ENCODE measurements at regions not wholly inside any gene's neighbourhood (a gene's known extent, or its start where the extent isn't known, plus 50 kb on each side); places are given as distances from the start of the nearest gene placed in this dataset.

DNA sequence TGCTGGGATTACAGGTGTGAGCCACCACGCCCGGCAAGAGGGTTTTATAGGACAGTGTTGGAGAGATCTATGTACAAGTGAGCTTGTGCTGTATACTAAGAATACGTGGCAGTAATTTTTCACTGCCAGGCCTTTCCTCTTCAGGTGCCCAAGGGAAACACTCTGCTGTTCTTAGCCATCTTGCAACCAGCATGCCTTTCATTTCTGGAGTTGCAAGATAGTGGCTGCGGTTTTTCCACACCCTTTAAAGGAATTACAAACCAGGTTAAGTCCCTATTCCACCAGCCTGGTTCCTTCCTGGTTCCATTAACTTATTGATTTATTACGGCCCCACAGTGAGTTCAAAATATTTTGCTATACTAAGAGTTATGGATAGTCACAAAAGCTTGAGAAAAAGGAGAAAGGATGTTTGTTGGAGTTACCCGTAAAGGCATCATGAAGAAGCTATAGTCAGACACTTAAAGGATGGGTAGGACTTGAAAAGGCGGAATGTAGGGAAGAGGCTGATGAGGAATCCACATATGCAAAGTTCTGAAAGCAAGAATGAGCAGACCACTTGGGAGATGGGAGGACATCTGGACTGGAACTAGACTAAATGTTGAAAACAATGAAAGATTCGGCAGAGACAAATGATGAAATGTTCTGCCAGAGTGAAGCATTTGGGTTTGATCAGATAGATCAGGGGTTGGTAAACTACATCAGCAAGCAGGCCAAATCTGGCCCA lies 61.4 kb upstream of the ASIP start:
- Histone ChIP-seq H3K27ac (replicated peaks; ENCODE audit: low read length) (no peak overlapping the region), H2BK12ac (ENCODE audit: low read length) (no peak overlapping the region), H3K14ac (ENCODE audit: low read length) (no peak overlapping the region), H2BK5ac (ENCODE audit: low read length) (no peak overlapping the region), H3K4me1 (ENCODE audit: control insufficient read depth in 2 of 2, insufficient read depth in 1 of 2, low read depth in 1 of 2, low read length in 2 of 2) (peaks cover 0 to 2% of the 10 kb centered on the region in 2 donors), H3K4ac (ENCODE audit: low read length) (no peak overlapping the region), H3K18ac (ENCODE audit: low read length) (no peak overlapping the region), H2AK5ac (ENCODE audit: low read depth, low read length) (no peak overlapping the region), H3K4me2 (ENCODE audit: insufficient read depth, low read length, poor library complexity, severe bottlenecking) (no peak overlapping the region), H3K9ac (ENCODE audit: low read depth, low read length, poor library complexity) (no peak overlapping the region), H4K91ac (ENCODE audit: low read depth, low read length, poor library complexity) (no peak overlapping the region), H3K9me3 (replicated peaks in 1 of 2; ENCODE audit: control insufficient read depth in 2 of 2, insufficient read depth in 1 of 2, low read depth in 1 of 2, low read length in 2 of 2) (no peaks in the 10 kb centered on the region), H2BK15ac (ENCODE audit: low read length) (no peak overlapping the region), H2AFZ (ENCODE audit: low read length) (no peak overlapping the region), H3K23ac (ENCODE audit: low read depth, low read length, poor library complexity) (no peak overlapping the region), H3K36me3 (replicated peaks in 1 of 2; ENCODE audit: control insufficient read depth in 2 of 2, insufficient read depth in 2 of 2, low read length in 2 of 2) (no peaks in the 10 kb centered on the region), H3K4me3 (ENCODE audit: low read length in 2 of 2) (no peak overlapping the region), H3K27me3 (ENCODE audit: control insufficient read depth in 3 of 3, insufficient read depth in 3 of 3, low read depth in 1 of 3, low read length in 3 of 3) (peaks cover 0 to 9% (median 0%) of the 10 kb centered on the region in 3 experiments), H4K8ac (ENCODE audit: low read depth, low read length) (no peak overlapping the region), H2BK120ac (ENCODE audit: low read depth, low read length) (no peak overlapping the region), H3K79me1 (ENCODE audit: low read depth, low read length) (no peaks in the 10 kb centered on the region)
- DNase-seq (ENCODE audit: low spot score): no peak
- no CpG with 5 or more reads among the region's 8 CpGs for WGBS, 2 donors (ENCODE audit: extremely low coverage in 2 of 2, insufficient read length in 2 of 2, insufficient replicate concordance in 1 of 2)

DNA sequence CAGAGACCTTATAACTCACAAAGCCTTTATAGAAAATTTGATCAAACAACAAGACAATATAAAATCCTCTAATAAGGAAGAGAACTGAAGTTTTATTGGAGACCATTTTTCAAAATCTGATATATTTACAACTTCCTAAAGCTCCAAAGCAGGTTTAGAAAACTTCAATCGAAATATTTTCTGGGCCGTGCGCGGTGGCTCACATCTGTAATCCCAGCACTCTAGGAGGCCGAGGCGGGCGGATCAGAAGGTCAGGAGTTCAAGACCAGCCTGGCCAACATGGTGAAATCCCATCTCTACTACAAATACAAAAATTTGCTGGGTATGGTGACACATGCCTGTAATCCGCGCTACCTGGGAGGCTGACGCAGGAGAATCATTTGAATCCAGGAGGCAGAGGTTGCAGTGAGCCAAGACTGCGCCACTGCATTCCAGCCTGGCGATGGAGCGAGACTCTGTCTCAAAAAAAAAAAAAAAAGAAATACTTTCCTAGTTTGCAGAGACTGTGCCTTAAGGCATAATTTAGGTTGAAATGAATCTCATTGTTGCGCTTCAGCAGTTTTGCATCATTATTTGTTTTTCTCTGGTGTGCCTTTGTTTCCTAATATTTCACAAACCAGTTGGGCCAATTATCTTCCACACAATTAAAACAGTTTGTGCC lies 60.6 kb upstream of the ASIP start:
- WGBS, 2 donors (ENCODE audit: extremely low coverage in 2 of 2, insufficient read length in 2 of 2, insufficient replicate concordance in 1 of 2): no CpG with 5 or more reads among the region's 14 CpGs
- no peak overlapping the region for H2BK5ac ChIP-seq (ENCODE audit: low read length)
- no peak overlapping the region for H3K4me2 ChIP-seq (ENCODE audit: insufficient read depth, low read length, poor library complexity, severe bottlenecking)
- H3K18ac ChIP-seq (ENCODE audit: low read length): no peak overlapping the region
- H2BK12ac ChIP-seq (ENCODE audit: low read length): no peak overlapping the region
- H3K4me1 ChIP-seq (ENCODE audit: control insufficient read depth in 2 of 2, insufficient read depth in 1 of 2, low read depth in 1 of 2, low read length in 2 of 2): no peaks in the 10 kb centered on the region
- H4K8ac ChIP-seq (ENCODE audit: low read depth, low read length): no peak overlapping the region
- no peaks in the 10 kb centered on the region for H3K79me1 ChIP-seq (ENCODE audit: low read depth, low read length)
- no peaks in the 10 kb centered on the region for H3K9me3 ChIP-seq (replicated peaks in 1 of 2; ENCODE audit: control insufficient read depth in 2 of 2, insufficient read depth in 1 of 2, low read depth in 1 of 2, low read length in 2 of 2)
- H4K91ac ChIP-seq (ENCODE audit: low read depth, low read length, poor library complexity): no peak overlapping the region
- H2BK15ac ChIP-seq (ENCODE audit: low read length): no peak overlapping the region
- no peak overlapping the region for H3K4me3 ChIP-seq (ENCODE audit: low read length in 2 of 2)
- H2AK5ac ChIP-seq (ENCODE audit: low read depth, low read length): no peak overlapping the region
- peaks cover 0 to 7% (median 0%) of the 10 kb centered on the region in 3 experiments for H3K27me3 ChIP-seq (ENCODE audit: control insufficient read depth in 3 of 3, insufficient read depth in 3 of 3, low read depth in 1 of 3, low read length in 3 of 3)
- H3K27ac ChIP-seq (replicated peaks; ENCODE audit: low read length): no peak overlapping the region
- H2BK120ac ChIP-seq (ENCODE audit: low read depth, low read length): no peak overlapping the region
- no peak overlapping the region for H2AFZ ChIP-seq (ENCODE audit: low read length)
- no peak overlapping the region for H3K4ac ChIP-seq (ENCODE audit: low read length)
- H3K14ac ChIP-seq (ENCODE audit: low read length): no peak overlapping the region
- DNase-seq (ENCODE audit: low spot score): no peak
- no peak overlapping the region for H3K9ac ChIP-seq (ENCODE audit: low read depth, low read length, poor library complexity)
- no peak overlapping the region for H3K23ac ChIP-seq (ENCODE audit: low read depth, low read length, poor library complexity)
- no peaks in the 10 kb centered on the region for H3K36me3 ChIP-seq (replicated peaks in 1 of 2; ENCODE audit: control insufficient read depth in 2 of 2, insufficient read depth in 2 of 2, low read length in 2 of 2)

DNA sequence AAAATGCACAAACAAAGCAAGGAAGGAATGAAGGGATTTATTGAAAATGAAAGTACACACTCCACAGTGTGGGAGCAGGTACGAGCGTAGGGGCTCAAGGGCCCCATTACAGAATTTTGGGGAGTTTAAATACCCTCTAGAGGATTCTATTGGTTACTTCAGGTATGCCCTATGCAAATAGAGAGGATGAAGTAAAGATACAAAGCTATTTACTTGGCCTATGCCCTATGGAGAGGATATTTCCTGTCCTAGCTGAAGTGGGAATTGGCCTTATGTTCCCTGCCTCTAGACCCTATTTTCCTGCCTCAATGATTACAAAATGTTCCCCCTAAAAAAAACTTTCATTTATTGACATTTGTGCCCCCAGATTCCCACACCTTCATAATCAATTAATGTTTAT lies 59.7 kb upstream of the ASIP start:
- whole genome bisulfite sequencing, 2 donors (ENCODE audit: extremely low coverage in 2 of 2, insufficient read length in 2 of 2, insufficient replicate concordance in 1 of 2): no CpG with 5 or more reads among the region's 2 CpGs
- peaks cover 0 to 3% (median 0%) of the 10 kb centered on the region in 3 experiments for H3K27me3 ChIP-seq (ENCODE audit: control insufficient read depth in 3 of 3, insufficient read depth in 3 of 3, low read depth in 1 of 3, low read length in 3 of 3)
- H2BK15ac ChIP-seq (ENCODE audit: low read length): no peak overlapping the region
- H2BK5ac ChIP-seq (ENCODE audit: low read length): no peak overlapping the region
- H3K9me3 ChIP-seq (replicated peaks in 1 of 2; ENCODE audit: control insufficient read depth in 2 of 2, insufficient read depth in 1 of 2, low read depth in 1 of 2, low read length in 2 of 2): no peaks in the 10 kb centered on the region
- H3K14ac ChIP-seq (ENCODE audit: low read length): no peak overlapping the region
- no peak overlapping the region for H2AFZ ChIP-seq (ENCODE audit: low read length)
- no peak overlapping the region for H3K4me3 ChIP-seq (ENCODE audit: low read length in 2 of 2)
- H2BK12ac ChIP-seq (ENCODE audit: low read length): no peak overlapping the region
- no peaks in the 10 kb centered on the region for H3K4me1 ChIP-seq (ENCODE audit: control insufficient read depth in 2 of 2, insufficient read depth in 1 of 2, low read depth in 1 of 2, low read length in 2 of 2)
- no peak overlapping the region for H3K27ac ChIP-seq (replicated peaks; ENCODE audit: low read length)
- H3K23ac ChIP-seq (ENCODE audit: low read depth, low read length, poor library complexity): no peak overlapping the region
- H3K4me2 ChIP-seq (ENCODE audit: insufficient read depth, low read length, poor library complexity, severe bottlenecking): no peak overlapping the region
- no peak overlapping the region for H2AK5ac ChIP-seq (ENCODE audit: low read depth, low read length)
- H3K36me3 ChIP-seq (replicated peaks in 1 of 2; ENCODE audit: control insufficient read depth in 2 of 2, insufficient read depth in 2 of 2, low read length in 2 of 2): no peaks in the 10 kb centered on the region
- DNase-seq (ENCODE audit: low spot score): no peak
- no peak overlapping the region for H2BK120ac ChIP-seq (ENCODE audit: low read depth, low read length)
- H3K79me1 ChIP-seq (ENCODE audit: low read depth, low read length): no peaks in the 10 kb centered on the region
- no peak overlapping the region for H3K4ac ChIP-seq (ENCODE audit: low read length)
- no peak overlapping the region for H3K9ac ChIP-seq (ENCODE audit: low read depth, low read length, poor library complexity)
- no peak overlapping the region for H4K8ac ChIP-seq (ENCODE audit: low read depth, low read length)
- H4K91ac ChIP-seq (ENCODE audit: low read depth, low read length, poor library complexity): no peak overlapping the region
- H3K18ac ChIP-seq (ENCODE audit: low read length): no peak overlapping the region

DNA sequence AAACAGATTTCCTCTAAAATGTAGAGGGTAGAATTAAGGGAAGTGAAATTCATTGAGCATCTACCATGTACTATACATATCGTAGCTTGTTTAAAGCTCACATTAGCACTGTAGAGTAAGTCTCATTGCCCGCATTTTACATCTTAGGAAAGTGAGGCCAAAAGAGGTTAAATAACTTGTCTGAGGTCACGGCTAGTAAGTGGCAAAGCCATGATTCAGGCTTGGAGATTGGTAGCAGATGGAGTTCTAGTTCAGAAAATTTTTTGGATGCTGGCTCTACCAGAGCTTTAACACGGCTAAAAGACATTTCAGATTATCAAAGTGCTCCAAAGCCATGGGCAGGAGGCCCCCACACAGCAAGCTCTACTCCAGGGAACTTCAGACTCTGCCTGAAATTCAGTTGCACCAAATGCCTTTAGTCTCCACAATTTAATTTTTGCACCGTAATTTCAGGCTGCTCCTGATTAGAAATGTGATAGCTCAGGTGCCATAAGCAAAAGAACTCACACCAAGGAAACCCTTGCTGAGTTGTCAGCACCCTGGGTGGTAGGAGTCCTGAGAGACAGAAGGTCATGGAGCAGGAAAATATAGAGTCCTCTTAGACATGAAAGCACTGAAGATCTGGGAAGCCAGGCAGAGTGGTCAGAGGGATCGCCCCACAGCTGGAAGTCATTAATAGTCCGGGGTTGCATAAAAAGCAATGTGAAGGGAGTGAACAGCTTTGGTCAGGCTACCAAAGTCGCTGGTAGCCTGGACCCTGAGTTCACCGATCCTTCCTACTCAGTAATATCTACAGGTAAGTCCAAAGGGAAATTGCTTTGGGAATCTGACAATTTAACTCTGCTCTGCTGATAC lies 55.2 kb upstream of the ASIP start:
- no peaks in the 10 kb centered on the region for H3K36me3 ChIP-seq (replicated peaks in 1 of 2; ENCODE audit: control insufficient read depth in 2 of 2, insufficient read depth in 2 of 2, low read length in 2 of 2)
- H3K79me1 ChIP-seq (ENCODE audit: low read depth, low read length): no peaks in the 10 kb centered on the region
- H3K4ac ChIP-seq (ENCODE audit: low read length): no peak overlapping the region
- H3K27ac ChIP-seq (replicated peaks; ENCODE audit: low read length): no peak overlapping the region
- H3K9ac ChIP-seq (ENCODE audit: low read depth, low read length, poor library complexity): no peak overlapping the region
- H3K9me3 ChIP-seq (replicated peaks in 1 of 2; ENCODE audit: control insufficient read depth in 2 of 2, insufficient read depth in 1 of 2, low read depth in 1 of 2, low read length in 2 of 2): no peaks in the 10 kb centered on the region
- H4K91ac ChIP-seq (ENCODE audit: low read depth, low read length, poor library complexity): no peak overlapping the region
- H3K4me3 ChIP-seq (ENCODE audit: low read length in 2 of 2): no peak overlapping the region
- no peak overlapping the region for H2BK15ac ChIP-seq (ENCODE audit: low read length)
- no peak overlapping the region for H3K23ac ChIP-seq (ENCODE audit: low read depth, low read length, poor library complexity)
- no peak overlapping the region for H2BK120ac ChIP-seq (ENCODE audit: low read depth, low read length)
- WGBS, 2 donors (ENCODE audit: extremely low coverage in 2 of 2, insufficient read length in 2 of 2, insufficient replicate concordance in 1 of 2): no CpG with 5 or more reads among the region's 9 CpGs
- no peak overlapping the region for H2AK5ac ChIP-seq (ENCODE audit: low read depth, low read length)
- no peak overlapping the region for H2BK12ac ChIP-seq (ENCODE audit: low read length)
- H3K4me2 ChIP-seq (ENCODE audit: insufficient read depth, low read length, poor library complexity, severe bottlenecking): no peak overlapping the region
- H3K4me1 ChIP-seq (ENCODE audit: control insufficient read depth in 2 of 2, insufficient read depth in 1 of 2, low read depth in 1 of 2, low read length in 2 of 2): peaks cover 0 to 3% of the 10 kb centered on the region in 2 donors
- no peak overlapping the region for H3K18ac ChIP-seq (ENCODE audit: low read length)
- H3K14ac ChIP-seq (ENCODE audit: low read length): no peak overlapping the region
- H3K27me3 ChIP-seq (ENCODE audit: control insufficient read depth in 3 of 3, insufficient read depth in 3 of 3, low read depth in 1 of 3, low read length in 3 of 3): peaks cover 0 to 3% (median 0%) of the 10 kb centered on the region in 3 experiments
- H2AFZ ChIP-seq (ENCODE audit: low read length): no peak overlapping the region
- H4K8ac ChIP-seq (ENCODE audit: low read depth, low read length): no peak overlapping the region
- no peak for DNase-seq (ENCODE audit: low spot score)
- no peak overlapping the region for H2BK5ac ChIP-seq (ENCODE audit: low read length)

Data from neuronal stem cell (in vitro differentiated cells).